GM23338 (cell line): ENCODE measurements at regions not wholly inside any gene's neighbourhood (a gene's known extent, or its start where the extent isn't known, plus 50 kb on each side); places are given as distances from the start of the nearest gene placed in this dataset.

Source experiments
- ATAC-seq: fragments of 200-7000 bp; cut with Tn5 transposase; 3 replicates; pipeline ENCODE4 v1.9.1; 2020
- DNase-seq: peaks from one replicate; pipeline ENCODE4 v3.0.0-alpha.2; 2015; ENCODE audit warnings: low spot score
- H2AFZ ChIP-seq: fragments of 200-600 bp; sonication (generic); 2 replicates; pipeline ENCODE4 v1.8.0; 2016; ENCODE audit warnings: antibody characterized with exemption, mild to moderate bottlenecking, moderate library complexity
- H3F3A ChIP-seq: fragments of 200-600 bp; sonication (generic); replicated peaks from 2 replicates; pipeline ENCODE4 v1.8.0; 2017; ENCODE audit warnings: antibody characterized with exemption, mixed run types, low read depth
- H3K27ac ChIP-seq: fragments of 200-600 bp; sonication (generic); 2 replicates; pipeline ENCODE4 v1.6.1; 2016; ENCODE audit warnings: low read depth
- H3K27me3 ChIP-seq: fragments of 200-600 bp; sonication (generic); 2 replicates; pipeline ENCODE4 v1.8.0; 2016; ENCODE audit warnings: mild to moderate bottlenecking, mixed run types, moderate library complexity; ENCODE audit not compliant: insufficient read depth
- H3K36me3 ChIP-seq: fragments of 200-600 bp; sonication (generic); 2 replicates; pipeline ENCODE4 v1.8.0; 2016; ENCODE audit warnings: mild to moderate bottlenecking; ENCODE audit not compliant: insufficient read depth
- H3K4me1 ChIP-seq: fragments of 200-600 bp; sonication (generic); 2 replicates; pipeline ENCODE4 v1.8.0; 2016; ENCODE audit warnings: mild to moderate bottlenecking, moderate library complexity; ENCODE audit not compliant: insufficient read depth
- H3K4me2 ChIP-seq: fragments of 200-600 bp; sonication (generic); 2 replicates; pipeline ENCODE4 v1.7.1; 2017; ENCODE audit warnings: mixed run types
- H3K4me3 ChIP-seq: fragments of 200-600 bp; sonication (generic); 2 replicates; pipeline ENCODE4 v1.6.1; 2016; ENCODE audit warnings: mixed run types
- H3K79me2 ChIP-seq: fragments of 200-600 bp; sonication (generic); replicated peaks from 2 replicates; pipeline ENCODE4 v1.8.0; 2017; ENCODE audit warnings: mild to moderate bottlenecking; ENCODE audit not compliant: insufficient read depth
- H3K9me2 ChIP-seq: fragments of 200-600 bp; sonication (generic); 2 replicates; pipeline ENCODE4 v1.8.0; 2017; ENCODE audit not compliant: insufficient read depth
- H4K20me1 ChIP-seq: fragments of 200-600 bp; sonication (generic); replicated peaks from 2 replicates; pipeline ENCODE4 v1.8.0; 2017; ENCODE audit warnings: mild to moderate bottlenecking; ENCODE audit not compliant: insufficient read depth
- H3K27ac Mint-ChIP-seq: 2 replicates; pipeline ENCODE4 v1.8.0; 2020; ENCODE audit warnings: inconsistent platforms, mild to moderate bottlenecking, moderate library complexity, mixed read lengths
- H3K27me3 Mint-ChIP-seq: 3 replicates; pipeline ENCODE4 v1.8.0; 2022; ENCODE audit warnings: low read depth, mild to moderate bottlenecking, moderate library complexity, mixed read lengths, inconsistent platforms; ENCODE audit not compliant: insufficient read depth, poor library complexity
- H3K36me3 Mint-ChIP-seq: 3 replicates; pipeline ENCODE4 v1.8.0; 2021; ENCODE audit warnings: low read depth, mild to moderate bottlenecking, inconsistent platforms, moderate library complexity, mixed read lengths
- H3K4me1 Mint-ChIP-seq: 3 replicates; pipeline ENCODE4 v1.8.0; 2020; ENCODE audit warnings: mild to moderate bottlenecking, inconsistent platforms, mixed read lengths
- H3K4me3 Mint-ChIP-seq: 3 replicates; pipeline ENCODE4 v1.8.0; 2021; ENCODE audit warnings: moderate library complexity, mild to moderate bottlenecking, inconsistent platforms, mixed read lengths
- H3K9me3 Mint-ChIP-seq: 3 replicates; pipeline ENCODE4 v1.8.0; 2020; ENCODE audit warnings: moderate library complexity, mild to moderate bottlenecking, inconsistent platforms, mixed read lengths
- EZH2phosphoT487 ChIP-seq: fragments of 200-600 bp; sonication (generic); IDR thresholded peaks from one replicate; pipeline ENCODE4 v1.8.1; 2018; ENCODE audit warnings: antibody characterized with exemption; ENCODE audit not compliant: unreplicated experiment
- JUNB ChIP-seq: IDR thresholded peaks from one replicate; pipeline ENCODE4 v1.6.1; 2016; ENCODE audit warnings: antibody characterized with exemption; ENCODE audit not compliant: unreplicated experiment
- NANOG ChIP-seq: IDR thresholded peaks from 2 replicates; pipeline ENCODE4 v1.6.1; 2016; ENCODE audit warnings: antibody characterized with exemption, borderline replicate concordance
- POLR2AphosphoS5 ChIP-seq: IDR thresholded peaks from 2 replicates; pipeline ENCODE4 v1.6.1; 2016; ENCODE audit warnings: antibody characterized with exemption, low read depth
- ZNF114 ChIP-seq: fragments of 250-450 bp; sonication (Bioruptor Pico); IDR thresholded peaks from 2 replicates; pipeline ENCODE4 v1.5.0; 2020; ENCODE audit warnings: mild to moderate bottlenecking, moderate library complexity
- ZNF331 ChIP-seq: fragments of 250-450 bp; sonication (Bioruptor Pico); IDR thresholded peaks from 2 replicates; pipeline ENCODE4 v1.5.0; 2020; ENCODE audit warnings: low read depth, mild to moderate bottlenecking, moderate library complexity
- TF ChIP-seq, protein P1 (sequence below), 2 experiments: fragments of 200-600 bp in 1 of 2; sonication (generic) in 1 of 2; conservative IDR thresholded peaks; 2 replicates each; pipeline versions ENCODE4 v1.5.1 to v1.6.1; 2016 to 2017; ENCODE audit warnings: antibody characterized with exemption in 2 of 2, low read depth in 2 of 2, mild to moderate bottlenecking in 2 of 2, moderate library complexity in 1 of 2
- TF ChIP-seq, protein P2 (sequence below): IDR thresholded peaks from one replicate; pipeline ENCODE4 v1.6.1; 2018; ENCODE audit warnings: antibody characterized with exemption; ENCODE audit not compliant: unreplicated experiment

DNA sequence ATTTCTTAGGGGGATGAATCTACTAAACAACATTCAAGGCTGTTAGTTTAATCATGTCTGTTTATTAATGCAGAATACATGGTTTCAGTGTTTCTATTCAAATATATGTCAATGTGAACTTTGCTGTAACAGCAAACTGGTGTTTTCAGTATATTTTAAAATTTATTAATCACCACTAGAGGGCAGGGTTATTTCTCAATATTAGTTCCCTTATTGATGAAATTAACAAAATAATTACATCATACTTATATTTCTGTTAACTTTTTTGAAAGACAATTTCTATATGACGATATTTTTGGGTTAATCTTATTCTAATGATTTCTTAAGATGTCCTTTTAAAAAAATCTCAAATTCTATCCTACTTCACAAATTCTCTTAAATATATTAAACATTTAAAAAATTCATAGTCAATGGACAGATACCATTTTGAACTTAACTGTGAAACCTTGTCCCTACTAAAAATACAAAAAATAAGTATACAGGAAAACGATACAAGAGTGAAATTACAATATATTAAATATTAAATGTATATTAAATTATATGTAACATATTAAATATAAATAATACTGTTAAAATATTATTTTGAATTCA is 1034.1 kb upstream of the PRMT6 start:
- no peaks in the 10 kb centered on the region for H3K27me3 Mint-ChIP-seq
- H2AFZ ChIP-seq, result no peak overlapping the region
- H3K27ac ChIP-seq, result no peak overlapping the region
- no peaks in the 10 kb centered on the region for H3K79me2 ChIP-seq
- no peaks in the 10 kb centered on the region for H3K4me1 ChIP-seq
- H3F3A ChIP-seq, result no peaks in the 10 kb centered on the region
- DNase-seq (peak; percentile 55), ATAC-seq (no peak)
- no peak overlapping the region for H3K4me2 ChIP-seq
- no peak overlapping the region for H3K27ac Mint-ChIP-seq
- H3K36me3 ChIP-seq, result no peaks in the 10 kb centered on the region
- H3K9me3 Mint-ChIP-seq, result no peaks in the 10 kb centered on the region
- H3K4me3 Mint-ChIP-seq, result no peak overlapping the region
- no peaks in the 10 kb centered on the region for H3K9me2 ChIP-seq
- H3K4me3 ChIP-seq, result no peak overlapping the region
- no peaks in the 10 kb centered on the region for H3K36me3 Mint-ChIP-seq
- no peaks in the 10 kb centered on the region for H3K27me3 ChIP-seq
- TF ChIP-seq, protein P1, sequence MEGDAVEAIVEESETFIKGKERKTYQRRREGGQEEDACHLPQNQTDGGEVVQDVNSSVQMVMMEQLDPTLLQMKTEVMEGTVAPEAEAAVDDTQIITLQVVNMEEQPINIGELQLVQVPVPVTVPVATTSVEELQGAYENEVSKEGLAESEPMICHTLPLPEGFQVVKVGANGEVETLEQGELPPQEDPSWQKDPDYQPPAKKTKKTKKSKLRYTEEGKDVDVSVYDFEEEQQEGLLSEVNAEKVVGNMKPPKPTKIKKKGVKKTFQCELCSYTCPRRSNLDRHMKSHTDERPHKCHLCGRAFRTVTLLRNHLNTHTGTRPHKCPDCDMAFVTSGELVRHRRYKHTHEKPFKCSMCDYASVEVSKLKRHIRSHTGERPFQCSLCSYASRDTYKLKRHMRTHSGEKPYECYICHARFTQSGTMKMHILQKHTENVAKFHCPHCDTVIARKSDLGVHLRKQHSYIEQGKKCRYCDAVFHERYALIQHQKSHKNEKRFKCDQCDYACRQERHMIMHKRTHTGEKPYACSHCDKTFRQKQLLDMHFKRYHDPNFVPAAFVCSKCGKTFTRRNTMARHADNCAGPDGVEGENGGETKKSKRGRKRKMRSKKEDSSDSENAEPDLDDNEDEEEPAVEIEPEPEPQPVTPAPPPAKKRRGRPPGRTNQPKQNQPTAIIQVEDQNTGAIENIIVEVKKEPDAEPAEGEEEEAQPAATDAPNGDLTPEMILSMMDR (conservative IDR thresholded peaks at IDR 0.05; ENCODE audit: low read depth in 2 of 2), result peak in 1 of 2 experiments; percentile 67; a peak in 3 of 4 replicates
- TF ChIP-seq POLR2AphosphoS5, result no peak
- 0 out of 3 replicates have a peak, but pooled peaks cover 3% of the 10 kb centered on the region for H3K4me1 Mint-ChIP-seq
- H4K20me1 ChIP-seq, result no peaks in the 10 kb centered on the region

DNA sequence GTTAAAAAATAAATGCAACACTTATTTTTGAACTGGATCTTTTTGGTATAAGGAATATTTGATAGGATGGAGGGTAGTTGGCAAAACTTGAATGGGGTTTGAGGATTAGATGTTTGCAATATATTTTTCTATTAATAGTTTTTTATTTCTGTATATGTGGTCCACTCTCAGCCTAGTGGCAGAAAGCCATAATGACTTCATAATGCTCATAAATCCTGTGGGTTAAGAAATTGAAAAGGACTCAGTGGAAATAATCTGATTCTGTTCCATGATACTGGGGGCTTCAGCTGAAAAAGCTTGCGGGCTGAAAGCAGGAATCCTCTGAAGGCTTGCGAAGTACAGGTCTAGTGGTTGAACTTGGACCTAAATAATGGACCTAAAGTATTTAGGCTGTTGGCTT is 1028.6 kb upstream of the PRMT6 start:
- no peaks in the 10 kb centered on the region for H3K4me1 ChIP-seq
- no peak overlapping the region for H3K4me3 ChIP-seq
- no peaks in the 10 kb centered on the region for H3F3A ChIP-seq
- DNase-seq, result no peak
- Mint-ChIP-seq H3K9me3 (no peaks in the 10 kb centered on the region), H3K4me1 (no peaks in the 10 kb centered on the region), H3K27ac (no peak overlapping the region), H3K27me3 (peaks cover 3% of the 10 kb centered on the region), H3K36me3 (no peaks in the 10 kb centered on the region), H3K4me3 (no peak overlapping the region)
- no peaks in the 10 kb centered on the region for H3K27me3 ChIP-seq
- H2AFZ ChIP-seq, result no peak overlapping the region
- ATAC-seq, result no peak
- no peaks in the 10 kb centered on the region for H4K20me1 ChIP-seq
- H3K36me3 ChIP-seq, result no peaks in the 10 kb centered on the region
- H3K4me2 ChIP-seq, result no peak overlapping the region
- H3K9me2 ChIP-seq, result no peaks in the 10 kb centered on the region
- no peak overlapping the region for H3K27ac ChIP-seq
- no peaks in the 10 kb centered on the region for H3K79me2 ChIP-seq
- TF ChIP-seq NANOG (no peak), ZNF114 (CRISPR knock-in tag) (no peak), EZH2phosphoT487 (no peak), POLR2AphosphoS5 (no peak), ZNF331 (CRISPR knock-in tag) (no peak), JUNB (no peak)
- TF ChIP-seq, protein P2, sequence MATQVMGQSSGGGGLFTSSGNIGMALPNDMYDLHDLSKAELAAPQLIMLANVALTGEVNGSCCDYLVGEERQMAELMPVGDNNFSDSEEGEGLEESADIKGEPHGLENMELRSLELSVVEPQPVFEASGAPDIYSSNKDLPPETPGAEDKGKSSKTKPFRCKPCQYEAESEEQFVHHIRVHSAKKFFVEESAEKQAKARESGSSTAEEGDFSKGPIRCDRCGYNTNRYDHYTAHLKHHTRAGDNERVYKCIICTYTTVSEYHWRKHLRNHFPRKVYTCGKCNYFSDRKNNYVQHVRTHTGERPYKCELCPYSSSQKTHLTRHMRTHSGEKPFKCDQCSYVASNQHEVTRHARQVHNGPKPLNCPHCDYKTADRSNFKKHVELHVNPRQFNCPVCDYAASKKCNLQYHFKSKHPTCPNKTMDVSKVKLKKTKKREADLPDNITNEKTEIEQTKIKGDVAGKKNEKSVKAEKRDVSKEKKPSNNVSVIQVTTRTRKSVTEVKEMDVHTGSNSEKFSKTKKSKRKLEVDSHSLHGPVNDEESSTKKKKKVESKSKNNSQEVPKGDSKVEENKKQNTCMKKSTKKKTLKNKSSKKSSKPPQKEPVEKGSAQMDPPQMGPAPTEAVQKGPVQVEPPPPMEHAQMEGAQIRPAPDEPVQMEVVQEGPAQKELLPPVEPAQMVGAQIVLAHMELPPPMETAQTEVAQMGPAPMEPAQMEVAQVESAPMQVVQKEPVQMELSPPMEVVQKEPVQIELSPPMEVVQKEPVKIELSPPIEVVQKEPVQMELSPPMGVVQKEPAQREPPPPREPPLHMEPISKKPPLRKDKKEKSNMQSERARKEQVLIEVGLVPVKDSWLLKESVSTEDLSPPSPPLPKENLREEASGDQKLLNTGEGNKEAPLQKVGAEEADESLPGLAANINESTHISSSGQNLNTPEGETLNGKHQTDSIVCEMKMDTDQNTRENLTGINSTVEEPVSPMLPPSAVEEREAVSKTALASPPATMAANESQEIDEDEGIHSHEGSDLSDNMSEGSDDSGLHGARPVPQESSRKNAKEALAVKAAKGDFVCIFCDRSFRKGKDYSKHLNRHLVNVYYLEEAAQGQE, result no peak
- TF ChIP-seq, protein P1 (conservative IDR thresholded peaks at IDR 0.05; ENCODE audit: low read depth in 2 of 2), result no peak
